ENCODE measurements at regions not wholly inside any gene's neighbourhood (a gene's known extent, or its start where the extent isn't known, plus 50 kb on each side); places are given as distances from the start of the nearest gene placed in this dataset.

DNA sequence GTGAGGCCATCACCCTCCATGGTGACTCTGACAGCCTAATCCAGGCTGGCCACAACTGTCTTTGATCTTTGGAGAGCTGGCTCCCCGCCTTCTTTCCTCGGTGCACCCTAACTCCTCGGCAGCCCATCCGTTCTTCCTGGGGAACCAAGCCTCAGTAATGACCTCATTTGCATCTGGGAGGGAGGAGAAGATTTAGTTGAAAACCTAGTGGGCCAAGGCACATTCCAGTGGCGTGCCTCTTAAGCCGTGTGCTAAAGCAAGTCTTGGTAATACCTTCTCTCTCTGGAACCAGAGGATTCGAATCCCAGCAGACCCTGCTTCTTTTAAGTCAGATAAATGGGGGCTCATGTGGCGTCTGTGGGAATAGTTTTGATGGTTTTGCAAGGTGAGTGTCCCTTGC lies 233.1 kb downstream of the EBLN2 start:
- DNase-seq (ENCODE audit: low read depth): no peak
- TF ChIP-seq POLR2A (IDR thresholded peaks at IDR 0.05; ENCODE audit: extremely low read depth, insufficient read length) (no peak), CTCF (IDR thresholded peaks at IDR 0.05; ENCODE audit: low read depth, low read length) (no peak), MAX (IDR thresholded peaks at IDR 0.05; ENCODE audit: low read depth, low read length) (no peak), MYC (IDR thresholded peaks at IDR 0.05; ENCODE audit: low read depth, low read length) (no peak)
- no peak overlapping the region for H3K4me3 ChIP-seq (ENCODE audit: low read depth, low read length)

DNA sequence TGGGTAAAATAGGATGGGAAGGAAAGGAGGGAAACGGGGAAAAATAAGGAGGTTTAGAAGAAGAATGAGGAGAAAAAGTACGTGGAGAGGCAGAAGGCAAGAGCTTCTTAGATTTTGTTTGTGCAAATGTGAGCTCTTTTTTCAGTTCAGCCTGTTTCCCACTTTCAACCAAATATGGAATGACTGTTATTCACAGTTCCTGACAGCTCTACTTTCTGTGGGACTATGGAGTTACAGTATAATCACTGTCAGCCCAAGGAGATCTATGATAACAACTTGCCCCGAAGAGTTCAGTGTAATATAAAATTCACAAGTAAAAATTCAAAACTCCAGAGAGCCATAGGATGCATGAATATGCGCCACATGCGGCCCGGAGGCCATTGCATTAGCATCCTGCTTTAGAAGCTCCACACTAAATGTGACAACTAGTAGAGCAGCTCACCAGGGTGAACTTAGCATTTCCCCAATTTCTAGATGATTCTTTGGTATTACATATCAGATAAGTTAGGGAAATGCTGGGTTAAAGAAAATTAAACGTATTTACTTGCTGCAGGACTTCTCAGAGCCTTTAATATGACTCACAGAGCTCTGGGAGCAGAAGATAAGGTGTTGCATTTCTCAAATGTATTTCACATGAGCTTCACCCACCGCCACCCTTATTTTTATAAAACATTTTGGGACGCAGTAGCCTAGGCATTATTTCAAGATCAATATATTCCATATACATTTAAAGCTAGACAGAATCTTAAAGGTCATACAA lies 234.6 kb downstream of the EBLN2 start:
- no peak for TF ChIP-seq MAX (IDR thresholded peaks at IDR 0.05; ENCODE audit: low read depth, low read length)
- no peak for TF ChIP-seq POLR2A (IDR thresholded peaks at IDR 0.05; ENCODE audit: extremely low read depth, insufficient read length)
- TF ChIP-seq CTCF (IDR thresholded peaks at IDR 0.05; ENCODE audit: low read depth, low read length): no peak
- TF ChIP-seq MYC (IDR thresholded peaks at IDR 0.05; ENCODE audit: low read depth, low read length): no peak
- no peak for DNase-seq (ENCODE audit: low read depth)
- no peak overlapping the region for H3K4me3 ChIP-seq (ENCODE audit: low read depth, low read length)

- TF ChIP-seq MAX (IDR thresholded peaks at IDR 0.05; ENCODE audit: low read depth, low read length): no peak
- no peak for TF ChIP-seq CTCF (IDR thresholded peaks at IDR 0.05; ENCODE audit: low read depth, low read length)
- TF ChIP-seq MYC (IDR thresholded peaks at IDR 0.05; ENCODE audit: low read depth, low read length): no peak
- TF ChIP-seq POLR2A (IDR thresholded peaks at IDR 0.05; ENCODE audit: extremely low read depth, insufficient read length): no peak
- DNase-seq (ENCODE audit: low read depth): no peak
- no peak overlapping the region for H3K4me3 ChIP-seq (ENCODE audit: low read depth, low read length)
These were observed 235.4 kb downstream of the EBLN2 start for GRCh38 chr3:73296859-73297258.

- no peak for TF ChIP-seq CTCF (IDR thresholded peaks at IDR 0.05; ENCODE audit: low read depth, low read length)
- no peak for TF ChIP-seq MAX (IDR thresholded peaks at IDR 0.05; ENCODE audit: low read depth, low read length)
- TF ChIP-seq MYC (IDR thresholded peaks at IDR 0.05; ENCODE audit: low read depth, low read length): no peak
- TF ChIP-seq POLR2A (IDR thresholded peaks at IDR 0.05; ENCODE audit: extremely low read depth, insufficient read length): no peak
- no peak for DNase-seq (ENCODE audit: low read depth)
- no peak overlapping the region for H3K4me3 ChIP-seq (ENCODE audit: low read depth, low read length)
These were observed 237.1 kb downstream of the EBLN2 start for GRCh38 chr3:73298243-73299183.

- no peak for DNase-seq (ENCODE audit: low read depth)
- no peak overlapping the region for H3K4me3 ChIP-seq (ENCODE audit: low read depth, low read length)
- TF ChIP-seq MYC (IDR thresholded peaks at IDR 0.05; ENCODE audit: low read depth, low read length) (no peak), CTCF (IDR thresholded peaks at IDR 0.05; ENCODE audit: low read depth, low read length) (no peak), MAX (IDR thresholded peaks at IDR 0.05; ENCODE audit: low read depth, low read length) (no peak), POLR2A (IDR thresholded peaks at IDR 0.05; ENCODE audit: extremely low read depth, insufficient read length) (no peak)
These were observed 237.8 kb downstream of the EBLN2 start for GRCh38 chr3:73299184-73299691.

Data from NB4 (cell line).